GM18511 (cell line): ENCODE measurements at regions not wholly inside any gene's neighbourhood (a gene's known extent, or its start where the extent isn't known, plus 50 kb on each side); places are given as distances from the start of the nearest gene placed in this dataset.

ENCODE experiments used
- ATAC-seq: cut with Tn5 transposase; IDR thresholded peaks from one replicate; pipeline ENCODE4 v1.9.1; 2021; ENCODE audit warnings: mild to moderate bottlenecking, moderate library complexity; ENCODE audit not compliant: unreplicated experiment

DNA sequence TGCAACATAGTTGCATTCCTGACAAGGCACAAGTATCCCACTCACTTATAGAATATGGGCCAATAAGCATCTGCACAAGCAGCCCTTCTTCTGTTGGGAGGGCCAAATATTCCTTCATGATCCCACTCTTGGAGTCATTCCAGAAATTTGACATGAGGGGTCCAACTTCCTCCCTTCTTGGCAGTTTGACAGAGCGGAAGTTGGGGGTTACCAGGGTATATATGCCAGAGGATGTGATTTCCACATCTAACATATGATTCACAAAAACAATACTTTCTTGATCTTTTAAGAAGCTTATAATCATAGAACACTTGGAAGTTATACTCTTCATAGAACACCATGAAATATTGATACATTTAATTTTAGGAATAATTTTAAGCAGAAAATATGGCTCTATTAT is 100.9 kb upstream of the CRBN start:
- ATAC-seq, result no peak

DNA sequence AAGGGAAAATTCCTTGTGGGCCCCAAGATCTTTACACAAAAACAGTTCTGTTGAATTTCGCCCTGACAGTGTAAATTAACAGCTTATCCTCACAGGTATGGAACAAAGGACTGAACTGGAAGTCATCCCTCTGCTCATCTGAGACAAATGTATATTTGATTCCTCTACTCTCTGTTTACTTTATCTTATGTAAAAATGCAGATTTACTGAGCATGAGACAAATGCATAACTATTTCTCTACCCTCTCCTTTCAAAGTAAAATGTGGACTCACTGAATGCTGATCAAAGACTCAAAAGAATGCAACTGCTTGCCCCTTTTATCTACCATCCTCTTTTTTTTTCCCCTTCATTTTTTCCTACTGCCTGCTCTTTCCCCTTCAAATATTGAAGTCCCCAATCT is 98.6 kb upstream of the CRBN start:
- no peak for ATAC-seq

DNA sequence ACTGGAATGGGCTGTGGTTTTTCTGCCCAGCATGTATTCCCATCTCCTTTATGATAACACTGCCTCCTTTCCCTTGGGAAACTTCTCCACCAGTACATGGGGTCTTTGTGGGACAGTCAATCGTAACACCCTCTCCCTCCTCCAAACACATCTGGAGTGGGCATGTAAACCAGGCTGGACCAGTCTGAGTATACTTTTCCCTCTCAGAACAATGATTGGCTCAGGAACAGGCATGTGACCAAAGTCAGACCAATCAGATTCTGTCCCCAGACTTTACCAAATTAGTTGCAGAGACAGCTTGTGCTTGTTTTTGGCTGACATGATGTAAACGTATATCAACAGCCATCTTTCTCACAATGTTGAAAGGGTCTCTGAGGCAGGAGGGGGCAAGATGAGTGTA is 97.1 kb upstream of the CRBN start:
- ATAC-seq, result no peak

DNA sequence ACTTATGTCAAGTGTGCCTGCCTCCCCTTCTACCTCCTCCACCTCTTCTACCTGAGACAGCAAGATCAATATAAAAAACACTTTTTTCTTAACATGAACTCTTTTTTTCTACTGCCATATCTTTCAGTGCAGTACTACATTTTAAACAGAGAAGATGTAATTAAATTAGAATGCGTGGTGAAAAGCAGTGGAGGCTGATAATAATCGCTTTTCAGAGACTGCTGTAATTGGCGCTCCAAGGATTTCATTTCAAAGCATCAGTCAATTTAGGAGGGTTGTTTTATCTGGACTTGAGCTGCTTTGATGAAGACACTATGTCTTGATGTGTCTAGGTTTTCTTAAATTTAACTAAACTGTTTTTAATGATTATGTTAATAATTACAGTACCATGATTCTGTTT is 85.3 kb upstream of the CRBN start:
- no peak for ATAC-seq

DNA sequence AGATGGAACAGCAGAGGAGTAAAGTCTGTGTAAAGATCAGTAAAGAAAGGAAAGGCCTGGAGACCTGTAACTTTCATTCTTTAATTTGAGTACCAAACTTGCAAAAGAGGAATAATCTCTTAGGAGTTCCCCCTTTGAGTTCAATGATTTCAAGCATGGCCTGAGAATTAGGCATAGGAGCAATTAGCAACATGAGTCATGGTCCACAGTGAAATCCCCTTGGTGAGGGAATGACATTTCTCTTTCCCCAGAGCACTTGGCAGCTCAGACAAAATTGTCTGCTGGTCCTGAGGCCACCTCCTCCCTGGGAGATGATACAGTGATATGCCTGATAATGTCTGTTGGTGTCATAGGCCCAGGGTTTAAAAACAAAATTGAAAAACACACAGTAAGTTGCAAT is 81.4 kb upstream of the CRBN start:
- peak; percentile 60 for ATAC-seq

DNA sequence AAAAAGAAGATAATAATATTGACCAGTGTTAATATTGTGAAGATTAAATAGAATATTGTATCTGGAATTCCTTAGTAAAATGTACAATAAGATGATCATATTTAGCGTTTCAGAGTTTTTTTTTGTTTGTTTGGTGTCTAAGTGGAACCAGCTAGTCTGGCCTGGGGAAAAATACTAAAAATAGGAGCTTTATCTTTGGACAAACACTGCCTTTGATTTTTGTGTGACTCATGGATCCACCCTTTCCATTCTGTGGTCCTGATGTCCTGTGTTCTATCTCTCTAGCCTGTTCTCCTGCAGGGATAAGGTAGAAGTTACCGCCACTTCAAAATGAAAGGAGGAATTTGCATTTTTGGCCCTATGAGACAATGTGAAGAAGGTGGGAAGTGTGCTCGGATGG is 79.7 kb upstream of the CRBN start:
- ATAC-seq, result no peak

DNA sequence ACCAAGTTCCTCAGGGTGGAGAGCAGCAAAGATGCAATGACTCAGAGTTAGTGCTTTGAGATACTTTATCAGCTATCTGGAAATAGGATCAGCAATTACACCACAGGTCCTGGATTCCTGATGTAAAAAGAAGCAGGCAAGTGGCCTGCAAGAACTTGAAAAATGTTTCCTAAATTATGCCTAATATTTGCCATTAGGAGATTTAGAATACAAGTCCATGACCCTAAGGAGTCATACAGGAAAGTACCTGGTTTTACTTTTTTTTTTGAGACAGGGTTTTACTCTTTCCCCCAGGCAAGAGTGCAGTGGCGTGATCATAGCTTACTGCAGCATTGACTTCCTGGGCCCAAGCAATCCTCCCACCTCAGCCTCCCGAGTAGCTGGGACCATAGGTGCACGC is 78.8 kb upstream of the CRBN start:
- no peak for ATAC-seq

DNA sequence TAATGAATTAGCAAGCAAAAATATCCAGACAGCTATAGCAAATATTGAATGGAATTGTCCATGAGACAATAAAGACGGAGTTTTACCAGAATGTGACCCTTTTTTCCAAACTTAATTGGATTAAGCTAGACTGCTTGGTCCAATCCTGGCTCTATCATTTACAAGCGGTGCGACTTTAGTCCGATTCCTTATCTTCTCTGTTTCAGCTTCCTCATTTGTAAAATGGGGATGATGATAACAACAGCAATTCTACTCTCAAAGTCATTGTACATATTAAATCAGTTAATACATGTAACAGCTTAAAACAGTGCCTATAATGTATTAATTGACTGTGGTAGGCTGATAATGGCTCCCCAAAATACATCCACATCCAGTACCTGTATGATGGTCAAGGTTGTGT is 62.1 kb upstream of the CRBN start:
- ATAC-seq, result no peak

DNA sequence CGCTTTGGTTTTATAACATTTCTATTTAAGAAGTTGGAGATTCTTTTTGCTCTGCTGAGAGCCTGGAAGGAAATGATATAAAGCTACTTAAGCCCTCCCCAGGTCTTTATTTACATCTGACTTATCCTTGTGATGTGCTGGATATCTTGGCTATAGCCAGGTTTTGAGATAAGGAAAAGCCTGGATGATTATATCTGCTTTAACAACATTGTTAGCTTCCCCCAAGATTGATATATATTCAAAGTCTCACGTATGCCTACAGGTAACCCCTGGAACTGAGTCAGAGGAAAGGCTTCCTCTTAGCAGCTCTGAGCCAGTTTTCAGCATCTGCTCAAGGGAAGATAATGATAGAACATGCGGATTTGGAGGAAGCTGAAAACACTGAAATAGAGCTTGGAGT is 61.5 kb upstream of the CRBN start:
- ATAC-seq, result no peak

DNA sequence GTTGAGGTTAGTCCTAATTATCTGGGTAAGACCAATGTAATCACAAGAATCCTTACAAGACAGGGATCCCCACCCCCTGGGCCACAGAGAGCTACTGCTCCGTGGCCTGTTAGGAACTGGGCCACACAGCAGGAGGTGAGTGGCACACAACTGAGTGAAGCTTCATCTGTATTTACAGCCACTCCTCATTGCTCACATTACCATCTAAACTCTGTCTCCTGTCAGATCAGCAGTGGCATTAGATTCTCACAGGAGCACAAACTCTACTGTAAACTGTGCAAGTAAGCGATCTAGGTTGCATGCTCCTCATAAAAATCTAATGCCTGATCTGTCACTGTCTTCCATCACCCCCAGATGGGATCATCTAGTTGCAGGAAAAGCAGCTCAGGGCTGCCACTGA is 58.5 kb upstream of the CRBN start:
- no peak for ATAC-seq

DNA sequence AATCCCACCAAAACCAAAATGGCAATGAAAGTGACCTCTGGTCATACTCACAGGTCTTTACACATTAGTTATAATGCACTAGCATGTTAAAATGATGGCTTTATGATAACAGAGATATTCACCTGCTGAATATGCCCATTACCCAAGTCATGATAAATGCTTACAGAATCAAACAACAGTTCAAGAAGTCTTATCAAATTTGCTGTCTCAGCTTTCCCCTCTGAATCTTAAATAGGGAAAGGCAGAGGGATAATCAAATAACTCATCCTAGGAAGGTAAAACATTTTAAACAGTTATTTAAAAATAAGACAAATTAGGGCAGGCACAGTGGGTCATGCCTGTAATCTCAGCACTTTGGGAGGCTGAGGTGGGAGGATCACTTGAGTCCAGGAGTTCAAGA is 52.8 kb upstream of the CRBN start:
- no peak for ATAC-seq
